Smooth muscle cell (in vitro differentiated cells): ENCODE measurements at regions not wholly inside any gene's neighbourhood (a gene's known extent, or its start where the extent isn't known, plus 50 kb on each side); places are given as distances from the start of the nearest gene placed in this dataset.

Experiments used
- DNase-seq: peaks from one replicate; lab custom pipeline; 2025; ENCODE audit not compliant: unreplicated experiment; lab: John Stamatoyannopoulos, UW
- H2AFZ ChIP-seq: fragments of 200-600 bp; sonication (generic); 2 replicates; pipeline ENCODE4 v1.6.0; 2016; ENCODE audit warnings: antibody characterized with exemption, low read depth, mild to moderate bottlenecking
- H3F3A ChIP-seq: fragments of 200-600 bp; sonication (generic); 2 replicates; pipeline ENCODE4 v1.6.0; 2017; ENCODE audit warnings: antibody characterized with exemption, low read depth
- H3K27ac ChIP-seq: fragments of 200-600 bp; sonication (generic); 2 replicates; pipeline ENCODE4 v1.5.1; 2016; ENCODE audit warnings: low read depth, mild to moderate bottlenecking
- H3K27me3 ChIP-seq: fragments of 200-600 bp; sonication (generic); 2 replicates; pipeline ENCODE4 v1.6.1; 2016; ENCODE audit warnings: low read depth, mild to moderate bottlenecking
- H3K36me3 ChIP-seq: fragments of 200-600 bp; sonication (generic); 2 replicates; pipeline ENCODE4 v1.5.1; 2016; ENCODE audit warnings: low read depth
- H3K4me1 ChIP-seq: fragments of 200-600 bp; sonication (generic); 2 replicates; pipeline ENCODE4 v1.5.1; 2016; ENCODE audit warnings: low read depth
- H3K4me2 ChIP-seq: fragments of 200-600 bp; sonication (generic); 2 replicates; pipeline ENCODE4 v1.6.0; 2016; ENCODE audit warnings: mild to moderate bottlenecking
- H3K4me3 ChIP-seq: fragments of 200-600 bp; sonication (generic); 2 replicates; pipeline ENCODE4 v1.5.1; 2016; ENCODE audit warnings: mild to moderate bottlenecking
- H3K79me2 ChIP-seq: fragments of 200-600 bp; sonication (generic); 2 replicates; pipeline ENCODE4 v1.6.0; 2016; ENCODE audit warnings: low read depth, mild to moderate bottlenecking
- H3K9ac ChIP-seq: fragments of 200-600 bp; sonication (generic); 2 replicates; pipeline ENCODE4 v1.6.0; 2016; ENCODE audit warnings: low read depth
- H3K9me3 ChIP-seq: fragments of 200-600 bp; sonication (generic); replicated peaks from 2 replicates; pipeline ENCODE4 v1.5.1; 2016; ENCODE audit warnings: low read depth
- H4K20me1 ChIP-seq: fragments of 200-600 bp; sonication (generic); 2 replicates; pipeline ENCODE4 v1.6.0; 2016; ENCODE audit warnings: low read depth
- CTCF ChIP-seq: fragments of 200-600 bp; sonication (generic); IDR thresholded peaks from 2 replicates; pipeline ENCODE4 v1.5.1; 2017; ENCODE audit warnings: borderline replicate concordance, mild to moderate bottlenecking, antibody characterized with exemption; ENCODE audit not compliant: insufficient read depth, poor library complexity, severe bottlenecking
- WGBS: methylation state at CpG from one replicate; pipeline ENCODE4 v1.1.7; 2016; ENCODE audit warnings: low lambda C conversion rate; 5-methylcytosine and 5-hydroxymethylcytosine counted together

DNA sequence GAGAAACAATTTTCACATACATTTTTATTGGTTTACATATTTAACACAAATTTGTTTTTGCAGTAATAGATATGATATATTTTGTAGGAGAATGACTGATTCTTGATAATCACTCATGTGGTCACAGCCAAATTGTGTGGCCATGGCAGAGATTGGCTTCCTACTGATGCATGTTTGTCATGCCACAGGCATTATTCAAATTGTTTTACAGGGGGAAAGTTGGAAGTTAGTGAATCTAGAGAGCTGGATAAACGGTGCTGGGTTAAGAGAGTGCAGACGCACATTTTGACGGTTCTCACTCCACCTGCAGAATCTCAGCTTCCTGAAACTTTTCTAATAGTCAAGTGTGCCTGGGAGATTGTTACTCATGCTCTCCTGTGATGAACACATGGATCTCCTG, 91.1 kb upstream of the FBN2 start:
- no peaks in the 10 kb centered on the region for H4K20me1 ChIP-seq
- no peaks in the 10 kb centered on the region for H3K36me3 ChIP-seq
- WGBS, result 25% methylated on average over 3 of the region's 3 CpGs
- H3K9ac ChIP-seq, result no peak overlapping the region
- no peaks in the 10 kb centered on the region for H3K9me3 ChIP-seq
- H3K79me2 ChIP-seq, result no peaks in the 10 kb centered on the region
- DNase-seq, result no peak
- H2AFZ ChIP-seq, result no peak overlapping the region
- no peaks in the 10 kb centered on the region for H3F3A ChIP-seq
- H3K4me2 ChIP-seq, result no peak overlapping the region
- H3K27ac ChIP-seq, result no peak overlapping the region
- no peaks in the 10 kb centered on the region for H3K27me3 ChIP-seq
- TF ChIP-seq CTCF, result no peak
- no peaks in the 10 kb centered on the region for H3K4me1 ChIP-seq
- no peak overlapping the region for H3K4me3 ChIP-seq

- Histone ChIP-seq H3K36me3 (no peaks in the 10 kb centered on the region), H3F3A (no peaks in the 10 kb centered on the region), H3K4me3 (no peak overlapping the region), H3K27me3 (no peaks in the 10 kb centered on the region), H4K20me1 (no peaks in the 10 kb centered on the region), H2AFZ (no peak overlapping the region), H3K4me1 (no peaks in the 10 kb centered on the region), H3K9ac (no peak overlapping the region), H3K27ac (no peak overlapping the region), H3K4me2 (no peak overlapping the region), H3K9me3 (no peaks in the 10 kb centered on the region), H3K79me2 (no peaks in the 10 kb centered on the region)
- WGBS, result 64% methylated on average over 1 of the region's 1 CpG
- no peak for TF ChIP-seq CTCF
- no peak for DNase-seq
Measured at GRCh38 chr5:128630121-128630520, 92.1 kb upstream of the FBN2 start.

DNA sequence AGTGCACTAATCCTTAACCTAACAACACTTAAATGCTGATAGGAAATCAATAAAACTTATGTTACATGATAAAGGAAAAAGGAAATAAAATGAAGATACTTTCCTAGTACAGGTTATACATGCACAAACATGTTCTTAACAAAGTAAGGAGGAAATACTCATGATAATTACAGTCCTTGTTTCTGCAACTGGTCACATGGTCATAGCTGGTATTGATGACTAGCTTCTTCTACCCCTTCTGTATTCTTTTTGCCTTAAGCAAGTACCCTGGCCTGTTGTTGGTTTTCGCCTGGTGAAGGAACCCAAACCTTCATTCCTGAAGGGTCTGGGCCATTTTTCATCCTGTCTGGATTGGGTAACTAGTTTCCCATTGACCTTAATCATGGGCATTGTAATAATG, 93.7 kb upstream of the FBN2 start:
- no peaks in the 10 kb centered on the region for H3K9me3 ChIP-seq
- H3K79me2 ChIP-seq, result no peaks in the 10 kb centered on the region
- no peak for TF ChIP-seq CTCF
- no peak overlapping the region for H3K9ac ChIP-seq
- no peak overlapping the region for H3K4me2 ChIP-seq
- WGBS, result 89% methylated on average over 1 of the region's 1 CpG
- no peak overlapping the region for H3K27ac ChIP-seq
- H3K4me1 ChIP-seq, result no peaks in the 10 kb centered on the region
- no peak overlapping the region for H3K4me3 ChIP-seq
- no peak for DNase-seq
- no peak overlapping the region for H2AFZ ChIP-seq
- H3K36me3 ChIP-seq, result no peaks in the 10 kb centered on the region
- no peaks in the 10 kb centered on the region for H4K20me1 ChIP-seq
- H3K27me3 ChIP-seq, result no peaks in the 10 kb centered on the region
- no peaks in the 10 kb centered on the region for H3F3A ChIP-seq

- no peaks in the 10 kb centered on the region for H3F3A ChIP-seq
- DNase-seq, result no peak
- no peaks in the 10 kb centered on the region for H3K79me2 ChIP-seq
- H3K36me3 ChIP-seq, result no peaks in the 10 kb centered on the region
- 73% methylated on average over 6 of the region's 6 CpGs for WGBS
- no peaks in the 10 kb centered on the region for H3K9me3 ChIP-seq
- no peak overlapping the region for H3K4me3 ChIP-seq
- no peaks in the 10 kb centered on the region for H4K20me1 ChIP-seq
- TF ChIP-seq CTCF, result no peak
- H3K27me3 ChIP-seq, result no peaks in the 10 kb centered on the region
- no peak overlapping the region for H2AFZ ChIP-seq
- H3K4me2 ChIP-seq, result no peak overlapping the region
- H3K4me1 ChIP-seq, result no peaks in the 10 kb centered on the region
- H3K9ac ChIP-seq, result no peak overlapping the region
- no peak overlapping the region for H3K27ac ChIP-seq
Measured at GRCh38 chr5:128632264-128632663, 94.2 kb upstream of the FBN2 start.
